HUDEP-2 (cell line): ENCODE measurements at regions not wholly inside any gene's neighbourhood (a gene's known extent, or its start where the extent isn't known, plus 50 kb on each side); places are given as distances from the start of the nearest gene placed in this dataset.

Experiments
- DNase-seq, 76 experiments: peaks; one replicate each; lab custom pipeline; 2025; ENCODE audit not compliant: unreplicated experiment in 76 of 76; lab: John Stamatoyannopoulos, UW

- DNase-seq = peak in 13 of 76 experiments; percentile 0 to 24 (median 3)
Observed at GRCh38 chr10:121662945-121663917, 65.0 kb upstream of the FGFR2 start.

GRCh38 chr10:121662531-121662930 lies 64.3 kb upstream of the FGFR2 start:
- DNase-seq = no peak

- DNase-seq = no peak
Observed at GRCh38 chr10:121661451-121661851, 63.2 kb upstream of the FGFR2 start.

GRCh38 chr10:121659236-121659635 lies 61.0 kb upstream of the FGFR2 start:
- no peak for DNase-seq

GRCh38 chr10:121658611-121659010 lies 60.4 kb upstream of the FGFR2 start:
- DNase-seq = no peak

- DNase-seq = no peak
Observed at GRCh38 chr10:121658111-121658510, 59.9 kb upstream of the FGFR2 start.

- no peak for DNase-seq
Observed at GRCh38 chr10:121655254-121656144, 57.3 kb upstream of the FGFR2 start.

- DNase-seq = no peak
Observed at GRCh38 chr10:121654021-121654545, 55.8 kb upstream of the FGFR2 start.

- no peak for DNase-seq
Observed at GRCh38 chr10:121653608-121654007, 55.4 kb upstream of the FGFR2 start.

GRCh38 chr10:121648493-121648892 lies 50.2 kb upstream of the FGFR2 start:
- no peak for DNase-seq

GRCh38 chr10:121648059-121648458 lies 49.8 kb upstream of the FGFR2 start:
- no peak for DNase-seq
